ENCODE measurements at regions not wholly inside any gene's neighbourhood (a gene's known extent, or its start where the extent isn't known, plus 50 kb on each side); places are given as distances from the start of the nearest gene placed in this dataset.

DNA sequence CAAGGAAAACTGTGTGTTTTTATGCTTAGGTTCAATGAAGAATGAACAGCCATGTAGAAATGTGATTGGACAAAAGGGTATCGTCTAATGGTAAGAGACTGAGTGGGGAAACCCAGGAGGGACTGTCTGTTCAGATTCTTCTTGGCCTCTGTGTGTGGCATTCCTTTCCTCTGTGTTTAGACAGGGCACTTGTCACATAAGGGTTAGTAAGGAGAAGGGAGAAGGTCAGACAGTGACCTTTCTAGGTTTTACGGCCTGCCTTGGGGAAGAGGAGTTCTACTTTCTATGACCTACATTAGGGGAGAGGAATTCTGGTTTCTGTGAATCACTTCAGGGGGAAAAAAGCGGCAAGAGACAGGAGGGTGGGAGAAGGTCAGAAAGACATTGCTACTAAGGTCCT is 119.5 kb downstream of the GC start:
- no peaks in the 10 kb centered on the region for H3K27me3 ChIP-seq (replicated peaks; ENCODE audit: insufficient read depth, low read depth, low read length, poor library complexity)
- no TSS peak for BruUV-seq (replicated peaks)
- intact Hi-C loops (cut with micrococcal nuclease; ENCODE audit: unreplicated experiment), result no loop called here
- H3K27ac ChIP-seq (ENCODE audit: low read depth, low read length, poor library complexity, severe bottlenecking), result no peak overlapping the region
- POLR2A ChIA-PET (ENCODE audit: low non-redundant PET), result no interaction called here
- no peaks in the 10 kb centered on the region for H3K9me3 ChIP-seq (ENCODE audit: low read depth, low read length, poor library complexity, severe bottlenecking)
- TF ChIP-seq, protein P1, sequence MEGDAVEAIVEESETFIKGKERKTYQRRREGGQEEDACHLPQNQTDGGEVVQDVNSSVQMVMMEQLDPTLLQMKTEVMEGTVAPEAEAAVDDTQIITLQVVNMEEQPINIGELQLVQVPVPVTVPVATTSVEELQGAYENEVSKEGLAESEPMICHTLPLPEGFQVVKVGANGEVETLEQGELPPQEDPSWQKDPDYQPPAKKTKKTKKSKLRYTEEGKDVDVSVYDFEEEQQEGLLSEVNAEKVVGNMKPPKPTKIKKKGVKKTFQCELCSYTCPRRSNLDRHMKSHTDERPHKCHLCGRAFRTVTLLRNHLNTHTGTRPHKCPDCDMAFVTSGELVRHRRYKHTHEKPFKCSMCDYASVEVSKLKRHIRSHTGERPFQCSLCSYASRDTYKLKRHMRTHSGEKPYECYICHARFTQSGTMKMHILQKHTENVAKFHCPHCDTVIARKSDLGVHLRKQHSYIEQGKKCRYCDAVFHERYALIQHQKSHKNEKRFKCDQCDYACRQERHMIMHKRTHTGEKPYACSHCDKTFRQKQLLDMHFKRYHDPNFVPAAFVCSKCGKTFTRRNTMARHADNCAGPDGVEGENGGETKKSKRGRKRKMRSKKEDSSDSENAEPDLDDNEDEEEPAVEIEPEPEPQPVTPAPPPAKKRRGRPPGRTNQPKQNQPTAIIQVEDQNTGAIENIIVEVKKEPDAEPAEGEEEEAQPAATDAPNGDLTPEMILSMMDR (conservative IDR thresholded peaks at IDR 0.05; ENCODE audit: low read depth, low read length), result no peak
- no peak for TF ChIP-seq EZH2 (IDR thresholded peaks at IDR 0.05; ENCODE audit: borderline replicate concordance, low read depth, low read length, poor library complexity, severe bottlenecking)
- no peaks in the 10 kb centered on the region for H3K4me1 ChIP-seq (ENCODE audit: insufficient read depth, low read length, poor library complexity, severe bottlenecking)
- H3K4me3 ChIP-seq (ENCODE audit: low read depth, low read length, poor library complexity, severe bottlenecking), result no peak overlapping the region
- no peak for DNase-seq (ENCODE audit: low spot score)
- CTCF ChIA-PET, result no interaction called here
- no peaks in the 10 kb centered on the region for H3K36me3 ChIP-seq (ENCODE audit: insufficient read depth, low read length, poor library complexity, severe bottlenecking)

DNA sequence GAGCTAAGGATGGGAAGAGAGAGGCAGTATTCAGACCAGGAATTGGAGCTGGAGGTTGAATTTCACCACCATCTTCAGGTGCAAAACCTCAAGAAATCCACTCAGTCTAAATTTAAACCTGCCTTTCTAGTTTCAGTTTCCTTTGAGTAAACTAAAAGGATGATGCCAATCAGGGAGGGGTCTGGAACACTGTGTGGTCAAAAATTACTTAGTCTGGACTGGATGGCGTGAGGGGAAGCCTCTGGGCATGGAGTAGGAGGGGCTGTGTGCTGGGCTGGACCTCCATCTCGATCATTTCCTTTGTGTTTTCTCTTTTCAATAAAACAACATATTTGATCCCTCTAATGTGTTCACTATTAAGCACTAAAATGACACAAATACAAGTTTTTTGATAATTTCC is 120.1 kb downstream of the GC start:
- no peaks in the 10 kb centered on the region for H3K9me3 ChIP-seq (ENCODE audit: low read depth, low read length, poor library complexity, severe bottlenecking)
- no peak overlapping the region for H3K4me3 ChIP-seq (ENCODE audit: low read depth, low read length, poor library complexity, severe bottlenecking)
- H3K4me1 ChIP-seq (ENCODE audit: insufficient read depth, low read length, poor library complexity, severe bottlenecking), result no peaks in the 10 kb centered on the region
- H3K36me3 ChIP-seq (ENCODE audit: insufficient read depth, low read length, poor library complexity, severe bottlenecking), result no peaks in the 10 kb centered on the region
- ChIA-PET POLR2A (ENCODE audit: low non-redundant PET) (no interaction called here), CTCF (no interaction called here)
- intact Hi-C loops (cut with micrococcal nuclease; ENCODE audit: unreplicated experiment), result no loop called here
- no peaks in the 10 kb centered on the region for H3K27me3 ChIP-seq (replicated peaks; ENCODE audit: insufficient read depth, low read depth, low read length, poor library complexity)
- no peak for DNase-seq (ENCODE audit: low spot score)
- TF ChIP-seq, protein P1 (conservative IDR thresholded peaks at IDR 0.05; ENCODE audit: low read depth, low read length), result no peak
- no peak for TF ChIP-seq EZH2 (IDR thresholded peaks at IDR 0.05; ENCODE audit: borderline replicate concordance, low read depth, low read length, poor library complexity, severe bottlenecking)
- H3K27ac ChIP-seq (ENCODE audit: low read depth, low read length, poor library complexity, severe bottlenecking), result no peak overlapping the region
- BruUV-seq (replicated peaks), result no TSS peak

DNA sequence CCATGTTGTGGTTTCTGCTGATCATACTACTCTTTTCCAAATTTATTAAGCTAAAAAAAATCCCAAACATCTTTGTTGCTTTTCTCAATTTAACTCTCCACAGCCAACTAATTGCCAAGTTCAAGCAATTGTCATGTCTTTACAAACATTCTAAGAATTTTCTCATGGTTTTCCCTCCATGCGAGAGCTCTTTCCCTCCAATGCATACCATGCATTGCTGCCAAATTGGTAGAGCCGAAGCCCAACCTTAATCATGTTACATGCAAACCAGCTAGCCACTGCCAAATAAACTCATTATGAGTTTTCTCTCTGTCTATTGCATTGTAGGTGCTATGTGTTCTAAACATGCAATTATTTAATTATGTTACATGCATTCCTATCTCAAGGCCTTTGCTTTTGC is 123.9 kb downstream of the GC start:
- ChIA-PET POLR2A (ENCODE audit: low non-redundant PET) (no interaction called here), CTCF (no interaction called here)
- Histone ChIP-seq H3K4me1 (ENCODE audit: insufficient read depth, low read length, poor library complexity, severe bottlenecking) (no peaks in the 10 kb centered on the region), H3K4me3 (ENCODE audit: low read depth, low read length, poor library complexity, severe bottlenecking) (no peak overlapping the region), H3K36me3 (ENCODE audit: insufficient read depth, low read length, poor library complexity, severe bottlenecking) (no peaks in the 10 kb centered on the region), H3K27ac (ENCODE audit: low read depth, low read length, poor library complexity, severe bottlenecking) (no peak overlapping the region), H3K9me3 (ENCODE audit: low read depth, low read length, poor library complexity, severe bottlenecking) (no peaks in the 10 kb centered on the region), H3K27me3 (replicated peaks; ENCODE audit: insufficient read depth, low read depth, low read length, poor library complexity) (no peaks in the 10 kb centered on the region)
- TF ChIP-seq EZH2 (IDR thresholded peaks at IDR 0.05; ENCODE audit: borderline replicate concordance, low read depth, low read length, poor library complexity, severe bottlenecking), result no peak
- TF ChIP-seq, protein P1 (conservative IDR thresholded peaks at IDR 0.05; ENCODE audit: low read depth, low read length), result no peak
- no peak for DNase-seq (ENCODE audit: low spot score)
- no TSS peak for BruUV-seq (replicated peaks)
- intact Hi-C loops (cut with micrococcal nuclease; ENCODE audit: unreplicated experiment), result no loop called here

Measured in A673 (cell line).